ENCODE measurements at regions not wholly inside any gene's neighbourhood (a gene's known extent, or its start where the extent isn't known, plus 50 kb on each side); places are given as distances from the start of the nearest gene placed in this dataset.

DNA sequence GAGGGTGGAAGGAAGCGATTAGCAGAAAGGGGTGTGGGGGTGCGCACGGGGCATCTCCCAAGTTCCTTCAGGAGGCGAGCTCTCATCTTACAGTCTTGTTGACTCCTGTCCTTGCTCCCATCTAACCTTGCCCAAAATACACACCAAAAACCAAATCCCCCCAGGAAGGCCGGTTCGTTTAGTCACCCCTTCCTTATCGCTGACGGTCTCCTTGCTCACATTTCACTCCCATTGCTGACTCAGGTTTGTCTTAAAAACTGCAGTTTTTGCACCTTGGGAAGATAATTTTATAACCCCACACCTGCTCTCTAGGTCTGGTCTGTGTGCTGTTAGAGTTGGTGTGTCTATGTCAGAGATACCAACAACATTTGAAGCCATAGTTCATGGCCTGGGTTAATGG, 68.1 kb upstream of the F3 start:
- H3K36me3 Mint-ChIP-seq (ENCODE audit: insufficient read depth): no peaks in the 10 kb centered on the region
- no peaks in the 10 kb centered on the region for H3K4me1 Mint-ChIP-seq (ENCODE audit: low read depth)

DNA sequence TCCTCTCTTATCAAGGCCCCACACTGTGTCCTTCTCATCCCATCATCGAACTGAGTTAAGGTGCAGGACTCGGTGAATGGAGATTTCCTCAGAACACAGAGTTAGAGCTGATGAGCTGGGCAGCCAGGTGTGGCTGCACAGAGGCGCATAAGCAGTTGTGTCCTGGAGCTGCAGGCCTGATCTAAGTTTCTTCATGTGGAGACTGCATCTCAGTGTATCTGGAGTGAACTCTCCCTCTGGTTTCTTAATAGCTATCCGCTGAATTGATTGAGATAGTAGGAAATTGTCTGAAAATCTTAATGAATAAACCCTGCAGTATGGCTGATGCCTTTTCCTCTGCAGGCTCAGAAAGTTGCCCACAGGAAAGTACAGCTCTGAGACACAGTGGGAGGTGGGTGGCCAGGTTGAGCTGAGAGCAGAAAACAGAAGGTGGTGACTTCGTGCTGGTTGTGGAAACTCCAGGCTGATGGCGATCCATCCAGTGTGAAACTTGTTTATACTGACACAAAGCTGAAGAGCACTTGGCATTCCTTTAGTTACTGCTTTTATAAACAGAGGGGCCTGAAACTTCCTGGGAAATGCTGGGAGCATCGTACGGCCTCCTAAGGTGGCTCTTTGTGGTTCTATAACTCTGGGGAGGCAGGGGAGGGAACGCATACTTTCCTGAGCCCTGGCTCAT, 67.4 kb upstream of the F3 start:
- ATAC-seq: no peak
- Mint-ChIP-seq H3K4me3 (no peak overlapping the region), H3K4me1 (ENCODE audit: low read depth) (no peaks in the 10 kb centered on the region)

More for the DNA sequence above, 68.1 kb upstream of the F3 start:
- Mint-ChIP-seq H3K27me3 (ENCODE audit: low read depth) (peaks cover 6% of the 10 kb centered on the region), H3K9me3 (no peaks in the 10 kb centered on the region), H3K4me3 (no peak overlapping the region)
- ATAC-seq: no peak
- no peak for DNase-seq

DNA sequence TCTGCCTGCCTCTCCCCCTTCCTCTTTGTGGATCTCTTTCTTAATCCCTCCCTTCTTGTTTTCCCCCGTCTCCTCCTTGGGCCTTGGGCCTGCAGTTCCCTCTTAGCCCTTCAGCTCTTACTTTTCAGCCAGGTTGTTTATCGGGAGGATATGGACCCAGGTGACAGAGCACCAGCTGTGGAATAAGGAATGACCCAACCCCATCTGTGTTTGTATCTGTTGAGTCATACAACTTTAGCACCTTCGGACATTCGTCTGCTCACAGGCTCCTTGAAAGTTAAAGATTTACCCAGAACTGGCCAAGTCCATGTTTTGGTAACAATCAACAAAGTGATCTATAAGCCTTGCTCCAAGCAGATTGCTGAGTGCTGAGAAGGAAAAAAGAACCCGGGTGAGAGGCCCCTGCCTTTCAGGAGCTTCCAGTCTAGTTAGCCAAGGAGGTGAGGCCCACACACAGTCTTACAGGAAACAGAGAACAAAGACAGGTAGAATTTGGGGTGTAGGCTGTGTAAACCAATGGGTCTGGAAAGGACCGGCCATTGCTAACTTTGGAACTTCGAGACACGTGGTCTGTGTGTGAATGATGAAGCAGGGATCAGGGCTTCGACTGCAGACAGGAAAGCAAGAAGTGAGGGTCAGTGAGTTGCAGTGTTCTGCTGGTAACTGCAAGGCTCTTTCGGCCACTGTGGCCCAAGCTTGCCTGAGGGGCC, 66.7 kb upstream of the F3 start:
- ATAC-seq: no peak
- no peaks in the 10 kb centered on the region for H3K36me3 Mint-ChIP-seq (ENCODE audit: insufficient read depth)
- peaks cover 4% of the 10 kb centered on the region for H3K27me3 Mint-ChIP-seq (ENCODE audit: low read depth)

More for the DNA sequence above, 67.4 kb upstream of the F3 start:
- no peaks in the 10 kb centered on the region for H3K9me3 Mint-ChIP-seq
- peaks cover 4% of the 10 kb centered on the region for H3K27me3 Mint-ChIP-seq (ENCODE audit: low read depth)
- H3K36me3 Mint-ChIP-seq (ENCODE audit: insufficient read depth): no peaks in the 10 kb centered on the region
- no peak for DNase-seq

DNA sequence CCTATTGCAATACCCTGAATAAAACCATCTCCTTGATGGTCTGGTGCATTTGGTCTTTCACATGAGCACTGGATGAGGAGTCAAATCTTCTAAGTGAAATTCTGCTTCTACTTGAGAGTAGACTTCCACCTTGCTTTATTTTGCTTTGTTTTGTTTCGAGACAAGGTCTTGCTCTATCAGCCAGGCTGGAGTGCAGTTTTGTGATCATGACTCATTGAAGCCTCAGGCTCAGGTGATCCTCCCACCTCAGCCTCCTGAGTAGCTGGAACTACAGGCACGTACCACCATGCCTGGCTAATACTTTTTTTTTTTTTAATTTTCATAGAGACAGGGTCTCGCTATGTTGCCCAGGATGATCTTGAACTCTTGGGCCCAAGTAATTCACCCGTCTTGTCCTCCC, 65.8 kb upstream of the F3 start:
- peaks cover 4% of the 10 kb centered on the region for H3K27me3 Mint-ChIP-seq (ENCODE audit: low read depth)
- H3K4me3 Mint-ChIP-seq: no peak overlapping the region
- no peaks in the 10 kb centered on the region for H3K9me3 Mint-ChIP-seq
- H3K4me1 Mint-ChIP-seq (ENCODE audit: low read depth): peaks cover 5% of the 10 kb centered on the region
- H3K36me3 Mint-ChIP-seq (ENCODE audit: insufficient read depth): no peaks in the 10 kb centered on the region
- DNase-seq (no peak), ATAC-seq (no peak)

More for the DNA sequence above, 66.7 kb upstream of the F3 start:
- Mint-ChIP-seq H3K4me3 (no peak overlapping the region), H3K9me3 (no peaks in the 10 kb centered on the region), H3K4me1 (ENCODE audit: low read depth) (peaks cover 1% of the 10 kb centered on the region)
- DNase-seq: no peak

DNA sequence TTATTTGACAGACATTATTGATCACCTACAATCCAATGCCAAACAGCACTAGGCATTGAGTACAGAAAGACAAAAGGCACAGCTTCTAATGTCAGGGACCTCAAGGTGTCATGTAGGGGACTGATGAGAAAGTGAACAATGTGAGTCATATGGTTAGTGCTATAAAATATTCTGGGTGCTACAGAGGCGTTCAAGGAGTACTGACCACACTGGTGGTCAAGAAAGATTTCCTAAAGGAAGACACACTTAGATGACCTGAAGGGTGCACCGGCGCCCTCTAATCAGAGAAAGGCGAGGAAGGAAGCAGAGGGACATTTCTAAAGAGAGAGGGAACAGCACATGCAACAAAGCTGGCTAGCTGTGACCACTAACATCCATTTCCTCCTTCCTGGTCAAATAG, 64.9 kb upstream of the F3 start:
- DNase-seq (no peak), ATAC-seq (no peak)
- H3K9me3 Mint-ChIP-seq: no peaks in the 10 kb centered on the region
- no peaks in the 10 kb centered on the region for H3K36me3 Mint-ChIP-seq (ENCODE audit: insufficient read depth)
- H3K4me1 Mint-ChIP-seq (ENCODE audit: low read depth): peaks cover 9% of the 10 kb centered on the region
- H3K27me3 Mint-ChIP-seq (ENCODE audit: low read depth): peaks cover 7% of the 10 kb centered on the region
- no peak overlapping the region for H3K4me3 Mint-ChIP-seq

DNA sequence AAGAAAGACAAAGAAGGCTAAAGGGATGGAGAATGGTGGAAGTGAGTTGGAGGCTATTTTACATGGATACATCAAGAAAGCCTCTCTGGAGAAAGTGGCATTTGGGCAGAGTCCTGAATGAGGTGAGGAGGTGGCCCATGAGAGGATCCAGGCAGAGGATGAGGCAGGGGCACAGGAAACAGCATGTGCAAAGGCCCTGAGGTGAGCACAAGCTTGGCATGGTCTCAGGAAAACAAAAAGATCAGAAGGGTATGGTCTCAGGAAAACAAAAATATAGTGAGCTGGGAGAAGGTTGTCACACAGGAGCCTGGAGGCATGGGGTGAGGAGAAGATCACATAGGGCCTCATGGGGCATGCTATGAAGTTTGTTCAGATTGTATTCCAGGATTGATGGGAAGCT, 62.1 kb upstream of the F3 start:
- H3K9me3 Mint-ChIP-seq: no peaks in the 10 kb centered on the region
- H3K27me3 Mint-ChIP-seq (ENCODE audit: low read depth): peaks cover 8% of the 10 kb centered on the region
- H3K4me1 Mint-ChIP-seq (ENCODE audit: low read depth): peaks cover 9% of the 10 kb centered on the region
- H3K4me3 Mint-ChIP-seq: no peak overlapping the region
- no peaks in the 10 kb centered on the region for H3K36me3 Mint-ChIP-seq (ENCODE audit: insufficient read depth)
- no peak for DNase-seq
- no peak for ATAC-seq

DNA sequence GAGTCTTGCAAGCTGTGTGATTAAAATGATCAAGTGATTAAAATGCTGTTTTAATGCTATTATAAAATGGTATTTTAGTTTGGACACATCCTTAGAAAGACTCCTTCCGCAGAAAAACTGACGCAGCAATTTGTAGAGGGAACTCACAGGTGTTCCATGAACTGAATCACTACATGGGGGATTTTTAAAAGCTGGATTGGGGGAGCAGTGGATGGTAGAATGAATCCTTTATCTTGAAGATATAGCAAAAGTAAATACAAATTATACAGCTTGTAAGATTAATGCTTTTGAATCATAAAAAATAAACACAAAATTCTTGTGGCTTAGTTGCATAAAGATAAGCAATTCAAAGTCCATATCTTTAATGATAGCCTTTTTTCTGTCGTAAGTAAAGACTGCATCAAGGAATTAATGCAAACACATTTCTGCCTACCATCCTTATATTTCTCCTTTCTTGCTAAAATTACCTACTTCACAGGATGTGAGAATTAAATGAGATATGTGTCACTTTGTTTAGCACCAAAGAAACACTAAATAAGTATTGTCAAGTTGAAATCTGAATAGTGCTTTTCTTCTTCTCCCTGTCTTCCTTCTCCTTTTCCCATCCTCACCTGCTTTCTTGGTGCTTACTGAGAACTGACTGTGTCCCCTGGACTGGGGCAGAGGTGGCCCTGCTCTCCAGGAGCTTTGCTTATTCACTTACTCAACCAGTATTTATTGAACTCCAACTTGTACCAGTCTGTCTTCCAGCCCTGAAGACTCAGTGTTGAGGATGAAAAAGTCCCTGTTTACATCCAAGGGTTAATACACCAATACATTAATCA, 61.5 kb upstream of the F3 start:
- Mint-ChIP-seq H3K27me3 (ENCODE audit: low read depth) (peaks cover 8% of the 10 kb centered on the region), H3K4me3 (no peak overlapping the region), H3K9me3 (no peaks in the 10 kb centered on the region), H3K36me3 (ENCODE audit: insufficient read depth) (no peaks in the 10 kb centered on the region), H3K4me1 (ENCODE audit: low read depth) (peaks cover 9% of the 10 kb centered on the region)
- DNase-seq: no peak
- ATAC-seq: no peak

DNA sequence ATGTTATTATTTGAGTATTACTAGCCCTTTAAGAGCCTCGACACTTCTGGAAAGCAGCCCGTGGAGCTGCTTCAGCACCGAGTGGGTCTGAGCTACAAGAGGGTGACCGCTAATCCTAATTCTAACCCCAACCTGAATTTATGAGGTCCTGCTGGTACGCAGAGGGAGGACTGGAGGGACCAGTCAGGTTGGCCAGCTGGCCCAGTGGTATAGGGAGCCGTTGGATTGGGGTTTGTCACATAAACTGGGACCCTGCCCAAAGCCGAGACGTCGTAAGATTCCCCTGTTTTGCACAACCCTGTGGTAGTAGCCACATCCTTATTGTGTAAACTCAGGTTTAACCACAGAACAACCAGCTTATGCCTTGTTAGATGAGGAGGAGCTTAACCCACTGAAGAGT, 60.8 kb upstream of the F3 start:
- no peak for DNase-seq
- no peaks in the 10 kb centered on the region for H3K36me3 Mint-ChIP-seq (ENCODE audit: insufficient read depth)
- peaks cover 9% of the 10 kb centered on the region for H3K4me1 Mint-ChIP-seq (ENCODE audit: low read depth)
- peak overlapping the region; percentile 31 for H3K4me3 Mint-ChIP-seq
- ATAC-seq: peak in 1 of 2 donors; percentile 56
- H3K27me3 Mint-ChIP-seq (ENCODE audit: low read depth): peaks cover 12% of the 10 kb centered on the region
- H3K9me3 Mint-ChIP-seq: no peaks in the 10 kb centered on the region

DNA sequence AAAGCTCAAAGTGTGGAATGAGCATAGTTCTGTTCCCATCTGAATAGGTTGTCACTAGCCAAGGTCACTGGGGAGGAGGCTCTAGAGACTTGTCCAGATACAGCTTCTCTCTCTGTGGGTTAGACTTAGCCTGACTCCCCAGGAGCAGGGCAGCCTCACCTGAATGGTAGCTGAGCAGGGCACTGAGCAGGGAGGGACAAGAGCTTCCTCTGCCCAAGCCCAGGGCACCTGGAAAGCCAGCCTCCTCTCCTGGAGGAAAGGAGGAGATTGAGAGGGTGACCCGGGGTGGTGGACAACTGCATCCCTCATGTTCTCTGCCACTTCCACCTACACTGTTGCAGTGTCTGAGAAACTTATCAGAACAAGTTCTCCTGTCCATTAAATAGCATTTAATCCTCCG, 59.0 kb upstream of the F3 start:
- H3K4me3 Mint-ChIP-seq: no peak overlapping the region
- peaks cover 10% of the 10 kb centered on the region for H3K27me3 Mint-ChIP-seq (ENCODE audit: low read depth)
- H3K36me3 Mint-ChIP-seq (ENCODE audit: insufficient read depth): no peaks in the 10 kb centered on the region
- H3K4me1 Mint-ChIP-seq (ENCODE audit: low read depth): peaks cover 9% of the 10 kb centered on the region
- ATAC-seq (no peak), DNase-seq (no peak)
- H3K9me3 Mint-ChIP-seq: no peaks in the 10 kb centered on the region

DNA sequence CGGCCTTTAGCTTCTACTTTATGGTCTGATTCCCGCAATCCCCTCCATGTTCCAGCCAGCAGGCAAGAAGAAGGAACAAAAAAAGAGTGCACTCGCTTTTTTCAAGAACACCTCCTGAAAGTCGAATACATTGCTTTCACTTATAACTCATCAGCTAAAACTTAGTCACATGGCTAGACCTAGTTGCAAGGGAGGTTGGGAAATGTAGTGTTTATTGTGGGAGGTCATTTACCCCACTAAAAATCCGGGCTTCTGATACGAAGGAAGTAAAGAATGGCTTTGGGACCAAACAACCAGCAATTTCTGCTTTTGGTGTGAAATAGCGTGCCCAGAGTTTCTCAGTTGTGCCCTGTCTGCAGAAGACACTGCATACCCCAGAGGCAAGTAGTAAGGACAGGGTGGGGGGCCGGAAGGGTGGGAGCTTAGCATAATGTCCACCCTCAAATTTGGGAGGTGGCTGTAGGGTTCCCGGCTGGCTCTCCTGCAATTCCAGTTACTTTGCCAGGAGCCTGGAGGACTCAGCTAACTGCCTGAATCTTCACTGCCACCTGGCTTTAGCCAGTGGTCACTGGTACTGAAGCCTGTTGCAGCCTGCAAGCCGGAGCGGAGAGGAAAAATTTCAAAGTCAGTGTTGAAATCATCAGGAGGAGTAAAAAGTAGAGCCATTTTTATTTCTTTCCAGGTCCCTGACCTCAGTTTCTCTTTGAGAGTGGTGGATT, 57.7 kb upstream of the F3 start:
- DNase-seq (no peak), ATAC-seq (no peak)
- peaks cover 8% of the 10 kb centered on the region for H3K27me3 Mint-ChIP-seq (ENCODE audit: low read depth)
- H3K9me3 Mint-ChIP-seq: no peaks in the 10 kb centered on the region
- no peaks in the 10 kb centered on the region for H3K36me3 Mint-ChIP-seq (ENCODE audit: insufficient read depth)
- peaks cover 9% of the 10 kb centered on the region for H3K4me1 Mint-ChIP-seq (ENCODE audit: low read depth)
- no peak overlapping the region for H3K4me3 Mint-ChIP-seq

DNA sequence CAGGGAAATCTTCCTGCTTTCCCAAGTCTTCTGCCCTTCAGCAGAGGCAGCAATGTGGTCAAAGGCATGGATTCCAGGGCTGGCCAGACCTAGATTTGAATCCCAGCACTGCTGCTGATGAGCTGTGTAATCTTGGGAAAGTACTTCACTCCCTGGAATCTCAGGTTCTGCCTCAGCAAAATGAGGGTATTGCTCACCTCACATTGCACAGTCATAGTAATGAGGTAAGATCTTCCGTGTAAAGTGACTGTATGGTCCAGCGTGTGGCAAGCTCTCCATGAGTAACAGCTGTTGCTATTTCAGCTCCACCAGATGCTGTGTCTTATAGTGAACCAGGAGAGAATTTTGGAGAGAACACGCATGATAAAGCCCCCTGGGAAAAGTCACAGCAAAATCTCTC, 56.1 kb upstream of the F3 start:
- ATAC-seq (no peak), DNase-seq (no peak)
- H3K27me3 Mint-ChIP-seq (ENCODE audit: low read depth): peaks cover 8% of the 10 kb centered on the region
- H3K9me3 Mint-ChIP-seq: no peaks in the 10 kb centered on the region
- H3K4me3 Mint-ChIP-seq: no peak overlapping the region
- no peaks in the 10 kb centered on the region for H3K36me3 Mint-ChIP-seq (ENCODE audit: insufficient read depth)
- H3K4me1 Mint-ChIP-seq (ENCODE audit: low read depth): peaks cover 6% of the 10 kb centered on the region

DNA sequence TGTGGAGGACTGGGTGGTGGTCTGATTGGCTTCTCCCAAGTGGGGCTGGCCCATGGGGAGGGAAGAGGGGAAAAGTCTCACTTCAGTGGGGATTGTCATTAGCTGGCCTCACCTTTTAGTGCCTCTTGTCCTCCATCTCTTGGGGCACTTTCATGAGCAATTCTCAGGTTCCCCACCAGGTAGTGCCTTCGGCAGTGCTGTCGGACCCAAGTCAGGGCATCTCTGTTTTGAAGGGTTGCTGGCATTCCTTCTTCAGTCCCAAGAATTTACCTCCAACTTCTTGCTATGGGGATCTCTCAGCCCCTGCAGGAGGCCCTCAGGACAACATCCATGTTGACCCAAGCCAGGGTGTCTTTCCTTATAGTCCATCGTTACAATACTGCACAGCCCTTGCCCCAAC, 54.7 kb upstream of the F3 start:
- Mint-ChIP-seq H3K9me3 (no peaks in the 10 kb centered on the region), H3K4me3 (no peak overlapping the region), H3K4me1 (ENCODE audit: low read depth) (no peaks in the 10 kb centered on the region), H3K36me3 (ENCODE audit: insufficient read depth) (no peaks in the 10 kb centered on the region), H3K27me3 (ENCODE audit: low read depth) (peaks cover 6% of the 10 kb centered on the region)
- no peak for ATAC-seq
- no peak for DNase-seq

DNA sequence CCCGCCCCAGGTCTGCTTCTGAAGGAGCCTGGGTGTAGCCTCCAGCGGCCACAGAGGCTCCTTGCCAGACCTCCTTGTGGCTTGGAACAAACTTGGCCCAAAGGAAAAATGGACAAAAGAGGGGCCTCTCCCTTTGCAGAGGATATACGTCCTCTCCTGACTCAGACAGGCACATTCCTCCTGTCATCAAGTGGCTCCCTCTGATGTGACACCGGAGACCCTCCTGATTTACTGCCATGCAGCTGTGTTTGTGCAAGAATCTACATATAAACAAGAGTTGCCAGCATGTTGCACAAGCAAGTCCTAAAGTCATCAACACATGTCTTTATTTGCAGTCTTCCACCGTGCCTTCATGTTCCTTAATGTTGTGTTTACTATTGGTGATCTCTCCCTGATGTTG, 54.1 kb upstream of the F3 start:
- ATAC-seq (no peak), DNase-seq (no peak)
- Mint-ChIP-seq H3K4me1 (ENCODE audit: low read depth) (no peaks in the 10 kb centered on the region), H3K4me3 (no peak overlapping the region), H3K9me3 (no peaks in the 10 kb centered on the region), H3K27me3 (ENCODE audit: low read depth) (peaks cover 5% of the 10 kb centered on the region), H3K36me3 (ENCODE audit: insufficient read depth) (no peaks in the 10 kb centered on the region)

DNA sequence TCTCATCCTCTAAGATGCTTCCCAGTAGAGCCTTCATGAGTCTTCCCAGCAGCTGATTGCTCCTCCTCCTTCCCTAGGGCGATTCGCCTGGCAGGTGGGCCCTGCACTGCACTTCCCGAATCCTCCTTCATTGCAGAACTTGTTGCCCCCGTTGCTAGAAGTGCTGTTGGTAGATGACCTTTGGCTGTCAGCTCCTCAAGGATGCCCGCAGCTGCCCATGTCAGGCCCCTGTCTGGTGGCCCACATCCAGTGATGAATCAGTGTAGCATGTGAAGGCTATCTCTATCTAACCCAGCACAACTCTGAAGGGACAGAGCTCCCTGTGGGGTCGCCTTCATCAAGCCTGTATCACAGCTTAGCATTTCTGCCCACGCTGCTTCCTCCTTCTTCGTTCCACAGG, 52.1 kb upstream of the F3 start:
- ATAC-seq (no peak), DNase-seq (no peak)
- Mint-ChIP-seq H3K4me3 (no peak overlapping the region), H3K4me1 (ENCODE audit: low read depth) (no peaks in the 10 kb centered on the region), H3K27me3 (ENCODE audit: low read depth) (peaks cover 5% of the 10 kb centered on the region), H3K36me3 (ENCODE audit: insufficient read depth) (no peaks in the 10 kb centered on the region), H3K9me3 (no peaks in the 10 kb centered on the region)
